Embryonic facial prominence (tissue), 1 donor: ENCODE measurements at regions not wholly inside any gene's neighbourhood (a gene's known extent, or its start where the extent isn't known, plus 50 kb on each side); places are given as distances from the start of the nearest gene placed in this dataset.

Source experiments
- DNase-seq: peaks from one replicate; pipeline ENCODE4 v3.0.0-alpha.2; 2016; ENCODE audit errors: extremely low spot score

- DNase-seq: no peak
These were observed 136.4 kb upstream of the PCDH9 start for GRCh38 chr13:67366533-67366932.

DNA sequence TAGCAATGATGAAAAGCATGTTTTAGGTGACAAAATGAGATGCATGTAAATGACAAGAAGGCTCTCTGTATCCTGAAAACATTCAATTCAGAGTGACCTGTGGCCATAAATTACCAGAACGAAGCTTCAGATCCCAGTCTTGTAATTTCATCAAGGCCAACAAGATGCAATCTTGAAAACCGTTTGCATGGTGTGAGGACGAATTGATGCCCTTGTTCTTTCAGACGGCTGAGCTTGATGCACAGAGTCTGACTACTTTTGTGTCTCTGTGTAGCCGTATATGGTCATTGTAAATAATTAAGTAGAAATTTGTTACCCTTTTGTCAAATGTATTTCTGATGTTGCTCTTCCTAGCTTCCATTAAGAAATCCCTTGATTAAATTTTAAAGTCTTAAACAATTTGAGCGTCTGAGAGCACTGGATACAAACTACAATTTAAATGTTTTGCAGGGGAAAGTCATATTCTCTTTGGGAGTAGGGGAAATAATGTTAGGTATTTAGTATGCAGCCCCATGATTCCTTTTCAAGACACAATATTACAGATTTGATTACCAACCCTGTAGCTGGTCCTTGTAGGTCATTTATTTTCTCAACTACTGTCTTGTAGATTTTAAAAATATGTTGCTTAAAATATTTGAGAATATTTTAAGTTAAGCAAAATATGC is 125.8 kb upstream of the PCDH9 start:
- DNase-seq: no peak

DNA sequence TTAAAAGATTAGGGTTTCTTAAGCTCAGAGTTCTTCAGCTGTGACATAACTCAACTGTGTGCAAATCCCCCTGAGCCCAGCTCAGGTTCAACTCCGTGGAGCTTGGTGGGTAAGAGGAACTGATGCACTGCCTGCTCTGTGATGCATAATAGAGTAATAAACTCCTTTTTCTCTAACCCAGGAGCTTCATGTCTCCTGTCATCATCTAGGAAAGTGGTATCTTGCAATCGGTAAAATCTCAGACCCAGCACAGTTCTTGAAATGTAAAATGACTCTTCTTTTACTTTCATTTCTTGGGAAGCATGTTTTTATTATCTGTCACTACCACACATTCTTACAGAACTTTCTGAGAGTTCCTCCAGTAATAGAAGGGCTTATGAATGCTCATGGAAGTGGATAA is 123.8 kb upstream of the PCDH9 start:
- DNase-seq: no peak

- no peak for DNase-seq
These were observed 122.9 kb upstream of the PCDH9 start for GRCh38 chr13:67353031-67353430.

DNA sequence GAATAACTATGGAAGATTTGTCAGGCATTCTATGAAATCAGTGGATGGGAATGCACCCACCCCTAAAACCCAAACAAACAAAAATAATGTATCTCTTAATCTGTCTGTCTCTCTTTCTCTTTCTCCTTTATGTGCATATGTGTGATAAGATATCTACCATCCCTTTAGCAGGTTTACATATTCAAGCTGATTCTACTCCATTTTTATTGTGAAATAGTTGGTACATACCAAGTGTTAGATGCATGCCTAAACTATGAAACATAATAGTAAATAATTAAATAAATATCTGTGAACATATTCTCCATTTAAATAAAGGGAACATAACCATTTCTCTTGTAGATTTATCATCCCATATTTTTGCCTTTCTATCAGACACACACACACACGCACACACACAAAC is 121.8 kb upstream of the PCDH9 start:
- no peak for DNase-seq

- no peak for DNase-seq
These were observed 121.0 kb upstream of the PCDH9 start for GRCh38 chr13:67351114-67351513.

- no peak for DNase-seq
These were observed 113.6 kb upstream of the PCDH9 start for GRCh38 chr13:67343777-67344176.

GRCh38 chr13:67341406-67341805 is 111.3 kb upstream of the PCDH9 start:
- DNase-seq: no peak

GRCh38 chr13:67330149-67330548 is 100.0 kb upstream of the PCDH9 start:
- DNase-seq: no peak

- DNase-seq: no peak
These were observed 98.8 kb upstream of the PCDH9 start for GRCh38 chr13:67328895-67329294.

- DNase-seq: no peak
These were observed 88.7 kb upstream of the PCDH9 start for GRCh38 chr13:67318860-67319259.

GRCh38 chr13:67318398-67318797 is 88.3 kb upstream of the PCDH9 start:
- DNase-seq: no peak

DNA sequence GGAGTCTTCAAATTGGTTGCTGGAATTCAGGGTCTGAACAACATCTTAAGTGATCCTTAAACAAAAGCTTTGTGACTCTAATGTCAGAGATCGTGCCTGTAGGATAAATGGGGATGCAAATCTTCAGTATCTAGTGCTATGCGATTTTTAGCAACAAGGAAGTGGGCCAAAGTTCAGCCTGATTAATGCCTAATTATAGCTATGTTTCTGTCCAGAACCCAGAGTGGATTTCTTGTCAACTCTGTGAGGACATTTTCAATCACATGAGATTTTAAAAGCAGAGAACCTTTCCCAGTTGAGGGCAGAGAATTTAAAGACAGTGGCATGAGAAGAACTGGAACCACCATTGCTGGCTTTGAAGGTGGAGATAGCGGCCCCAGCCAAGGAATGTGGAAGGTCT is 84.3 kb upstream of the PCDH9 start:
- DNase-seq: no peak

GRCh38 chr13:67308004-67308772 is 78.1 kb upstream of the PCDH9 start:
- DNase-seq: no peak

DNA sequence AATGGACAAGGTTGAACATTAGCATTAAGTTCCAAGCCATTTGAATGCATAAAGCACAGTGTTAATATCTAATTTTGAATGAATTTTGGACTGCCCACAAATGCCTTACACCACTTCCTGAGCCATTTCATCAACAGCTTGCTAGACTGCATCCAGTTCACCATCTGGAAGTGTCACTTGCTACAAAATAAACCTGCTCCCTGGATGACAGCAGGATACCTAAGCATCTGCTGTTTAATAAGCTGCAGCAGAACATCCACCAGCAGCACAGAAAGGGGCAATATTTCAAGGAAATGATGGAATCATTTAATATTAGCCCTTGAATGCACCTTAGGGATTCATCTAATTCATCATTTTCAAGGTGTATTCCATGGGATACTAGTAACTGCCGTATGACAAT is 76.6 kb upstream of the PCDH9 start:
- DNase-seq: no peak

DNA sequence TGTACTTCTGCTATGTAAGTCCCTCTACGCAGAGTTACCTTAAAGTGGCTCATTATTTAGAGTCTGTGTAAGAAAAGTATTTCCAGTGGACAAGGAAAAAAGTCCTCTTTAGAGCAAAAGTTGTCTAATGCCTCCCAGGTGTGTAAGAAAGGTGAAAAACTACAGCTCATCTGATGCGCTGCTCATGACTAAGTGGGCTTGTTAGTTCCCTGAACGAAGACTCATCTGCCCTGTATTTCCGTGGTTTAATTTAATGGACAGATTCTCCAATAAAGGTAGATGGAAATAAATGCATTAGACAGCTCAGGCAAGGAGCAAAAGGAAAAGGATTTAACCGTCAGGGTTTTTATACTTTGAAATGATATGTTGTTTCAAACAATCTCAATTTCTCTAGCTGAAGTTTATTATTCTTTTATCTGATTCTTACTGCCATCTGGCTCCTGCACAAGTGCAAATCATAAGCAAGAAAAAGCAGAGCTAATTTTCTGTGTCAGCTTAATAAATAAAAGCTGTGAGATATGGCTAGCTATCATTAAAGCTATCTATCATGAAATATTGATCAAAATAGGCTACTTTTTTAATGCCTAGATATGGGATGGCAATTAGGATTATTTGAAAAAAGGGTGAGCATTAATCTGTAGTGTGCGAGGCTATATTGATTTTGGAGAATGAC is 73.7 kb upstream of the PCDH9 start:
- no peak for DNase-seq

- no peak for DNase-seq
These were observed 69.6 kb upstream of the PCDH9 start for GRCh38 chr13:67299751-67300150.

- DNase-seq: no peak
These were observed 69.0 kb upstream of the PCDH9 start for GRCh38 chr13:67299072-67299635.

DNA sequence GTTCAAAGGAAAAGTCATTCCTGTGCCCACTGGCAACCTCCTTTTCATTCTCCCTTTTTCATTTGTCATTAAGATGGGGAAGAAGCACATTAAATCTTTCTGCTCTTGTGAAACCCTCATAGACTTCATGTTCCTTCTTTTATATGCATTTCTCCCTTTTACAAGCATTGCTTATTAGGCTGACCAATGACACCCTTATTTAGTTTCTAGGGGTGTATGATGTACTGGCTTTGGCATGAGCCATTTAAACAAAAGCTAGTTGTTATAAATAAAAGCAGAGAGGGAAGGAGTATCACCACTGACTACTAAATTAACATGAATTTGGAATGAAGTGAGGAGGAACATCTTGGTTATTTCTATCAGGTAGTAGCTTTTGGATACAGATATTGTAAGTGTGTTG is 68.2 kb upstream of the PCDH9 start:
- no peak for DNase-seq

- no peak for DNase-seq
These were observed 66.4 kb upstream of the PCDH9 start for GRCh38 chr13:67296511-67296910.

- no peak for DNase-seq
These were observed 62.8 kb upstream of the PCDH9 start for GRCh38 chr13:67292886-67293285.

GRCh38 chr13:67285611-67286010 is 55.5 kb upstream of the PCDH9 start:
- no peak for DNase-seq

DNA sequence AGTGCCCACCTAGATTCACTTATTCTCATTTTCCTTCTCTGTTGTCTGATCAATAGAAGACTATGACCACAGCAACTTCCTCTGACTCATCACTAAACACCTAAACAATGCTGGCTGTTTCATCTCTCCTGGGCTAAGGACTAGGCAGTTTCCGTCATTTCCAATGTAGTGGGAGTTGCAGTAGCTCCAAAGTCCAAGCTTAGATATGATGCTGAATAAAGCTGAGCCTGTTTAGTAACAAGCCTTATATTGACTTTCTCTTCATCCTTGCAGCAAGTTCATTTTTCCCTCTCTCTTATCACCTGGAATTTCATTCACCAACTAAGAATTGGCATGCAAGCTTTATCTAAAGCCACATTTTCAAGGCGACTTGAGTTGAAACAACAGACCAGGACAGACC is 53.5 kb upstream of the PCDH9 start:
- DNase-seq: no peak
